Muscle layer of colon (tissue), 2 donors: ENCODE measurements at regions not wholly inside any gene's neighbourhood (a gene's known extent, or its start where the extent isn't known, plus 50 kb on each side); places are given as distances from the start of the nearest gene placed in this dataset.

Source experiments
- H3K27ac ChIP-seq: one replicate; pipeline ENCODE4 v1.7.0; 2013; ENCODE audit warnings: low read depth, mild to moderate bottlenecking, low read length, moderate library complexity
- H3K27me3 ChIP-seq, 2 donors: one replicate each; pipeline ENCODE4 v1.7.0; 2013; ENCODE audit warnings: low read length in 2 of 2, mild to moderate bottlenecking in 2 of 2; ENCODE audit not compliant: insufficient read depth in 2 of 2, control insufficient read depth in 1 of 2
- H3K36me3 ChIP-seq: one replicate; pipeline ENCODE4 v1.7.0; 2013; ENCODE audit warnings: mild to moderate bottlenecking, low read length; ENCODE audit not compliant: insufficient read depth
- H3K4me1 ChIP-seq: one replicate; pipeline ENCODE4 v1.7.0; 2013; ENCODE audit warnings: mild to moderate bottlenecking, low read length; ENCODE audit not compliant: insufficient read depth
- H3K4me3 ChIP-seq, 2 donors: one replicate each; pipeline ENCODE4 v1.7.0; 2013; ENCODE audit warnings: low read length in 2 of 2, low read depth in 1 of 2, mild to moderate bottlenecking in 1 of 2, moderate library complexity in 1 of 2
- H3K9ac ChIP-seq: one replicate; pipeline ENCODE4 v1.7.0; 2013; ENCODE audit warnings: low read length
- H3K9me3 ChIP-seq: one replicate; pipeline ENCODE4 v1.7.0; 2013; ENCODE audit warnings: mild to moderate bottlenecking, low read length
- donor health status: abdominal sarcoma.
- donor health status: Adenocarcinoma of cecum.

DNA sequence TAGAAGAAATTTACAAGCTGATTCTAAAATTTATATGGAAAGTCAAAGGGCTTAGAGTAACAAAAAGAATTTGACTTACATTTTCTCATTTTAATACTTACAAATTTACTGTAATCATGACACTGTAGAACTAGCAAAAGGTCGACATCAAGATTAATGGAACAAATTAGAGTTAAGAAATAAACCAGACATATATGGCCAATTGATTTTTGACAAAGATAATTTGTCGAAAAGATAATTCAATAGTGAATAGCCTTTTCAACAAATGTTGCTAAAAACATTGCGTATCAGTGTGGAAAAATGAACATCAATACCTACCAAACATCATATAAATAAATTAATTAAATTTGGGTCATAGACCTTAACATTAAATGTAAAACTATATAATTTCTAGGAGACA lies 955.5 kb upstream of the AUTS2 start:
- Histone ChIP-seq H3K9ac (no peak overlapping the region), H3K9me3 (peaks cover 7% of the 10 kb centered on the region), H3K36me3 (no peaks in the 10 kb centered on the region), H3K27me3 (no peaks in the 10 kb centered on the region), H3K27ac (no peak overlapping the region), H3K4me3 (no peak overlapping the region), H3K4me1 (no peaks in the 10 kb centered on the region)

- no peak overlapping the region for H3K9ac ChIP-seq
- no peak overlapping the region for H3K27ac ChIP-seq
- H3K27me3 ChIP-seq, result peaks cover 0 to 3% of the 10 kb centered on the region in 2 donors
- no peaks in the 10 kb centered on the region for H3K9me3 ChIP-seq
- no peak overlapping the region for H3K4me3 ChIP-seq
- no peaks in the 10 kb centered on the region for H3K4me1 ChIP-seq
- H3K36me3 ChIP-seq, result no peaks in the 10 kb centered on the region
These were observed 934.9 kb upstream of the AUTS2 start for GRCh38 chr7:68663392-68663791.

GRCh38 chr7:68671046-68671445 lies 927.2 kb upstream of the AUTS2 start:
- Histone ChIP-seq H3K9ac (no peak overlapping the region), H3K27ac (no peak overlapping the region), H3K36me3 (no peaks in the 10 kb centered on the region), H3K9me3 (no peaks in the 10 kb centered on the region), H3K27me3 (no peaks in the 10 kb centered on the region), H3K4me1 (no peaks in the 10 kb centered on the region), H3K4me3 (no peak overlapping the region)

GRCh38 chr7:68671671-68672070 lies 926.6 kb upstream of the AUTS2 start:
- Histone ChIP-seq H3K36me3 (no peaks in the 10 kb centered on the region), H3K9me3 (no peaks in the 10 kb centered on the region), H3K9ac (no peak overlapping the region), H3K4me1 (no peaks in the 10 kb centered on the region), H3K27me3 (no peaks in the 10 kb centered on the region), H3K4me3 (no peak overlapping the region), H3K27ac (no peak overlapping the region)

GRCh38 chr7:68674826-68675225 lies 923.4 kb upstream of the AUTS2 start:
- Histone ChIP-seq H3K4me3 (no peak overlapping the region), H3K9me3 (no peaks in the 10 kb centered on the region), H3K27ac (no peak overlapping the region), H3K36me3 (no peaks in the 10 kb centered on the region), H3K9ac (no peak overlapping the region), H3K27me3 (no peaks in the 10 kb centered on the region), H3K4me1 (no peaks in the 10 kb centered on the region)

GRCh38 chr7:68676813-68677535 lies 921.3 kb upstream of the AUTS2 start:
- Histone ChIP-seq H3K4me3 (no peak overlapping the region), H3K9ac (no peak overlapping the region), H3K4me1 (no peaks in the 10 kb centered on the region), H3K27ac (no peak overlapping the region), H3K36me3 (no peaks in the 10 kb centered on the region), H3K9me3 (no peaks in the 10 kb centered on the region), H3K27me3 (no peaks in the 10 kb centered on the region)

DNA sequence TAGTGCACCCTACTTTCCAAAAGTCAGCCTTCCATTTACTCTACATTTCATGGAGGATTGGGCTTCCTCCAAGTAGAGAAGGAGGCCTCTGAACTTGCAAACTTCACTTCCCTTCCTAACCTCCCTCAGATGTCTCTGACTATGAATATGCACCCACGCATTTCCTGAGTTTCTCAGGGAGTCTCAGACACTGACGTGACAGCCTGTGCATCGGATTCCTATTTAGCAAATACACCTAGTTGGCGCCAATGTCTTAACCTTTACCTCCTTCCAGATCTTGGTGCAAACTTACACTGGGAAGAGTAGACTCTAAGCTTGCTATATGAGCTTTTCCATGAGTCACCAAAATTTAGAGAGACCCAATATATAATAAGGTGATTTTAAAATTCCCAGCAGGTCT lies 920.1 kb upstream of the AUTS2 start:
- Histone ChIP-seq H3K36me3 (no peaks in the 10 kb centered on the region), H3K27ac (no peak overlapping the region), H3K9me3 (no peaks in the 10 kb centered on the region), H3K27me3 (no peaks in the 10 kb centered on the region), H3K4me3 (no peak overlapping the region), H3K4me1 (peaks cover 7% of the 10 kb centered on the region), H3K9ac (no peak overlapping the region)

- Histone ChIP-seq H3K9ac (no peak overlapping the region), H3K9me3 (no peaks in the 10 kb centered on the region), H3K36me3 (no peaks in the 10 kb centered on the region), H3K27me3 (no peaks in the 10 kb centered on the region), H3K4me1 (peaks cover 8% of the 10 kb centered on the region), H3K27ac (no peak overlapping the region), H3K4me3 (no peak overlapping the region)
These were observed 918.6 kb upstream of the AUTS2 start for GRCh38 chr7:68679459-68680234.

DNA sequence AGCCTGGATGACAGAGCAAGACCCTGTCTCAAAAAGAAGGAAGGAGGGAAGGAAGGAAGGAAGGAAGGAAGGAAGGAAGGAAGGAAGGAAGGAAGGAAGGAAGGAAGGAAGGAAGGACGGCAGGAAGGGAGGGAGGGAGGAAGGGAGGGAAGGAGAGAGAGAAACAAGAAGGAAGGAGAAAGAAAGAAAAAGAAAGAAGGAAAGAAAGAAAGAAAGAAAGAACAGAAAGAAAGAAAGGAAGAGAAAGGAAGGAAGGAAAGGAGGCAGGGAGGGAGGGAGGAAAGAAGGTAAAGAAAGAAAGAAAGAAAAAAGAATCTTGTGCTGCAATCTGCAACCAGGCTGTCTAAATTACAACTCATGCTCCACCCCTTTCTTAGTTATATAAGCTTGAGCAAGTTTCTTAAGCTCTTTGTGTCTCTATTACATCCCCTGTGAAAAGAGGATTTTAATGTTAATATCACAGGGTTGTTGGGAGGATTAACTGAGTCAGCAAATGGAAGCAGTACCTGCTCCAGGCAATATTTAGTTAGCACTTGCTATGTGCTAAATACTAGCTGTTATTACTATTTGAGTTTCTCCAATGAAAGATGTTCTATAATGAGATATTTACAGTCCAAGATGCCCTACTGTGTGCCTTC lies 917.9 kb upstream of the AUTS2 start:
- no peaks in the 10 kb centered on the region for H3K27me3 ChIP-seq
- H3K9me3 ChIP-seq, result no peaks in the 10 kb centered on the region
- no peak overlapping the region for H3K9ac ChIP-seq
- no peak overlapping the region for H3K27ac ChIP-seq
- H3K4me1 ChIP-seq, result peaks cover 8% of the 10 kb centered on the region
- no peaks in the 10 kb centered on the region for H3K36me3 ChIP-seq
- no peak overlapping the region for H3K4me3 ChIP-seq

DNA sequence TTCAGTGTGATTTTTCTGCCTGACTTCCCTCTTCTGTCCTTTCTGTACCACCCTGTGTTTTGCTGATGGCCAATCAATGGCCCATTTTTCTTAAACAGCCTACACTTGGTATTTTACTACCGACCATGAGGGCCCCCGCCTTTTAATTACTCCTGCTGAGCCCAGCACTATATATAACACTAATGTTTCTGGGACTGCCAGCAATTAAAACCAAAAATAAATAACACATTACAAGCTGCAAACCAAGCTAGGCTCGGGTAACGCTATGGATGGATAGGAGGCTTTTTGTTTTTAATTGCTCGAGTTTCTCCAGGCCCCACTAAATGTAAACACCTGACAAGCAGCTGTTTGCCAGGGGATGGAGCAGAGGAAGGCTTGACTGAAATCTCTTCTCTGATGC lies 915.4 kb upstream of the AUTS2 start:
- Histone ChIP-seq H3K9me3 (no peaks in the 10 kb centered on the region), H3K4me1 (peaks cover 8% of the 10 kb centered on the region), H3K27ac (no peak overlapping the region), H3K36me3 (no peaks in the 10 kb centered on the region), H3K27me3 (no peaks in the 10 kb centered on the region), H3K9ac (no peak overlapping the region), H3K4me3 (no peak overlapping the region)

GRCh38 chr7:68684246-68684839 lies 913.9 kb upstream of the AUTS2 start:
- Histone ChIP-seq H3K27ac (no peak overlapping the region), H3K9me3 (no peaks in the 10 kb centered on the region), H3K9ac (no peak overlapping the region), H3K4me3 (no peak overlapping the region), H3K4me1 (peaks cover 8% of the 10 kb centered on the region), H3K27me3 (no peaks in the 10 kb centered on the region), H3K36me3 (no peaks in the 10 kb centered on the region)
